Stomach (tissue), 8 donors: ENCODE measurements at regions not wholly inside any gene's neighbourhood (a gene's known extent, or its start where the extent isn't known, plus 50 kb on each side); places are given as distances from the start of the nearest gene placed in this dataset.
"Not testable (repeated sequence)": the region's sequence is repeated elsewhere in the genome, so short reads cannot be mapped to it uniquely, and the experiment has no call there.

ENCODE experiments used
- DNase-seq, 2 donors: peaks; one replicate each; pipeline versions ENCODE4 v3.0.0 to v3.0.0-alpha.2; 2013 to 2019
- H3K27ac ChIP-seq, 5 donors: fragments of 200-600 bp in 4 of 5; sonication (generic) in 4 of 5; one replicate each; pipeline ENCODE4 v1.5.1; 2013 to 2019; ENCODE audit warnings: mild to moderate bottlenecking in 1 of 5, moderate library complexity in 1 of 5
- H3K27me3 ChIP-seq, 3 donors: fragments of 200-600 bp; sonication (generic); one replicate each; pipeline ENCODE4 v1.5.1; 2017 to 2019; ENCODE audit warnings: mixed run types in 1 of 3
- H3K36me3 ChIP-seq, 4 donors: fragments of 200-600 bp; sonication (generic); 1 replicate in 3 of 4; 2 replicates in 1 of 4; pipeline ENCODE4 v1.5.1; 2016 to 2019
- H3K4me1 ChIP-seq, 4 donors: fragments of 200-600 bp; sonication (generic); one replicate each; pipeline ENCODE4 v1.5.1; 2016 to 2019
- H3K4me3 ChIP-seq, 4 donors: fragments of 200-600 bp; sonication (generic) in 3 of 4; one replicate each; pipeline ENCODE4 v1.5.1; 2016 to 2019; ENCODE audit warnings: mild to moderate bottlenecking in 1 of 4
- H3K9me3 ChIP-seq, 4 donors: fragments of 200-600 bp; sonication (generic); one replicate each; pipeline ENCODE4 v1.5.1; 2016 to 2019
- CTCF ChIP-seq, 7 experiments: fragments of 450-650 bp in 4 of 7; fragments of 200-600 bp in 3 of 7; sonication (generic) in 3 of 7; IDR thresholded peaks; one replicate each; pipeline ENCODE4 v1.5.1; 2016 to 2019; ENCODE audit warnings: antibody characterized with exemption in 7 of 7, control low read depth in 2 of 7, mild to moderate bottlenecking in 1 of 7
- EP300 ChIP-seq: sonication (generic); formaldehyde crosslinking; IDR thresholded peaks from one replicate; pipeline ENCODE4 v1.6.1; 2017; ENCODE audit warnings: antibody characterized with exemption
- POLR2A ChIP-seq, 4 donors: fragments of 450-650 bp; IDR thresholded peaks; one replicate each; pipeline ENCODE4 v1.6.1; 2016; ENCODE audit warnings: antibody characterized with exemption in 4 of 4, control low read depth in 2 of 4, mild to moderate bottlenecking in 1 of 4, moderate library complexity in 1 of 4
- POLR2AphosphoS5 ChIP-seq, 3 donors: sonication (generic); formaldehyde crosslinking; IDR thresholded peaks; one replicate each; pipeline ENCODE4 v1.6.1; 2016; ENCODE audit warnings: antibody characterized with exemption in 3 of 3
- WGBS, 5 donors: extraction: QIAGEN DNeasy Blood & Tissue Kit in 3 of 5; methylation state at CpG; one replicate each; pipeline versions ENCODE4 v1.1.5 to v1.1.7; 2013 to 2018; 5-methylcytosine and 5-hydroxymethylcytosine counted together
- intact Hi-C: fragments of 100-400 bp; cut with DNase I; formaldehyde crosslinking; loops from one replicate; pipeline ENCODE4 v1.15.1; 2023; ENCODE audit warnings: low total_unique reads
- donor health status: healthy with polysubstance abuse.
- donor health status: Bipolar disorder and iron deficiency.
- donor health status: healthy.

GRCh38 chr13:63840551-63841421, 2425.1 kb upstream of the PCDH20 start:
- TF ChIP-seq POLR2A (IDR thresholded peaks at IDR 0.05) (no peak), EP300 (no peak), CTCF (IDR thresholded peaks at IDR 0.05) (no peak), POLR2AphosphoS5 (IDR thresholded peaks at IDR 0.05) (no peak)
- WGBS, 5 donors = 95 to 99% (median 97%) methylated on average over 17 to 44 of the region's 44 CpGs
- H3K4me1 ChIP-seq = no peaks in the 10 kb centered on the region
- peaks cover 0 to 60% (median 33%) of the 10 kb centered on the region in 4 donors for H3K9me3 ChIP-seq
- no peaks in the 10 kb centered on the region for H3K27me3 ChIP-seq
- no peaks in the 10 kb centered on the region for H3K36me3 ChIP-seq
- intact Hi-C loops = no loop called here
- H3K27ac ChIP-seq = no peak overlapping the region
- DNase-seq = no peak
- no peak overlapping the region for H3K4me3 ChIP-seq

DNA sequence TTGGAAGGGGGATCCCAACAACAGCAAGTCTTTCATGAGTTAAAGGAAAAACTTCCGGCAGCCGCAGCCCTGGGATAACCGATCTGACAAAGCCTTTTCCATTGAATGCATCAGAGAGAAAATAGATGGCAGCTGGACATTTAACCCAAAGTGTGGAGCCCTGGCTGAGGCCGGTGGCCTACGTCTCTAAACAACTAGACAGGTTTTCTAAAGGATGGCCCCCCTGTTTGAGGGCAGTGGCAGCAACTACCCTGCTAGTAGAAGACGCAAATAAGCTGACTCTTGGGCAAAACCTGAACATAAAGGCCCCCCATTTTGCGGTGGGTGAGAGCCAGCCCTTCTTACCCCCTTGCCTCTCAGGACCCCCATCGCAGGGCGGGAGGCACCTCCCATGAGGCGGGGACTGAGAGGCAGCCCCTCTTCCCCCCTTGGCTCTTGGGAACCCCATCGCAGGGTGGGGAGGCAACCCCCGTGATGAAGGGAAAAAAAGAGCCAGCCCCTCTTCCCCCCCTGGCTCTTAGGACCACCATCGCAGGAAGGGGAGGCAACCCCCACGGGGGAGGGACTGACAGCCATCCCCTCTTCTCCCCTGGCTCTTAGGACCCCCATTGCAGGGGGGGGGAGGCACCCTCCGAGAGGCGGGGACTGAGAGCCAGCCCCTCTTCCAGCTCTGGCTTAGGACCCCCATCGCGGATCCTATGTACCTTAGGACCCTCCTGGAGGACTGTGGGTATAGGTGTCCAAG, 2422.9 kb upstream of the PCDH20 start:
- Histone ChIP-seq H3K9me3 (peaks cover 0 to 47% (median 26%) of the 10 kb centered on the region in 4 donors), H3K27me3 (no peaks in the 10 kb centered on the region), H3K27ac (no peak overlapping the region), H3K36me3 (no peaks in the 10 kb centered on the region), H3K4me1 (no peaks in the 10 kb centered on the region), H3K4me3 (no peak overlapping the region)
- TF ChIP-seq CTCF (IDR thresholded peaks at IDR 0.05) (no peak), POLR2AphosphoS5 (IDR thresholded peaks at IDR 0.05) (no peak), EP300 (no peak)
- 88 to 95% (median 92%) methylated on average over 16 to 18 of the region's 18 CpGs for WGBS, 5 donors
- intact Hi-C loops = no loop called here
- DNase-seq = no peak

- H3K4me3 ChIP-seq, H3K27ac ChIP-seq, intact Hi-C loops, DNase-seq, H3K4me1 ChIP-seq, H3K36me3 ChIP-seq, H3K27me3 ChIP-seq: not testable (repeated sequence)
- WGBS, 5 donors = 89 to 100% (median 95%) methylated on average over 7 to 21 of the region's 21 CpGs
- H3K9me3 ChIP-seq = peaks cover 0 to 42% (median 24%) of the 10 kb centered on the region in 4 donors
Measured at GRCh38 chr13:63837701-63838100, 2422.1 kb upstream of the PCDH20 start.

GRCh38 chr13:63829609-63830008, 2414.0 kb upstream of the PCDH20 start:
- H3K27me3 ChIP-seq, H3K27ac ChIP-seq, H3K4me1 ChIP-seq, H3K4me3 ChIP-seq, intact Hi-C loops, H3K9me3 ChIP-seq, H3K36me3 ChIP-seq, DNase-seq: not testable (repeated sequence)
- WGBS, 5 donors = no CpG with 5 or more reads among the region's 2 CpGs

DNA sequence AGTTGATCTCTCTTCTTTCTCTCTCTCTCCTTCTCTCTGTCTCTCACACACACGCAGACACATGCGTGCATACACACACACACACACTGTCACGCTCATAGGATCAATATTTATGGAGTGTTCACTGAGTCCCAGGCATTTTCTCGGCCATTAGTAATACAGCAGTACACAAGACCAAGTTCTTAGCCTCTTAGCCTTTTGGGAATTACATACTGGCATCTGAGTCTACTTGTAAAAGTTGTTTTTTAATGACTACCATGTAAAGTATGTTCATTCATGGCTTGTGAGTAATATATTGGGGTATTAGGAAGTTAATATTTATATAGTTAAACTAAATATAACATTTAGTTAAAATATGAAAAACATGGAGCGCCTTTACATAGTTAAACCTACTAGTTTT, 2406.1 kb upstream of the PCDH20 start:
- H3K4me3 ChIP-seq, H3K27ac ChIP-seq, DNase-seq, H3K36me3 ChIP-seq, intact Hi-C loops, H3K9me3 ChIP-seq, H3K4me1 ChIP-seq, H3K27me3 ChIP-seq: not testable (repeated sequence)
- 57 to 100% (median 63%) methylated on average over 1 to 5 of the region's 5 CpGs for WGBS, 5 donors

DNA sequence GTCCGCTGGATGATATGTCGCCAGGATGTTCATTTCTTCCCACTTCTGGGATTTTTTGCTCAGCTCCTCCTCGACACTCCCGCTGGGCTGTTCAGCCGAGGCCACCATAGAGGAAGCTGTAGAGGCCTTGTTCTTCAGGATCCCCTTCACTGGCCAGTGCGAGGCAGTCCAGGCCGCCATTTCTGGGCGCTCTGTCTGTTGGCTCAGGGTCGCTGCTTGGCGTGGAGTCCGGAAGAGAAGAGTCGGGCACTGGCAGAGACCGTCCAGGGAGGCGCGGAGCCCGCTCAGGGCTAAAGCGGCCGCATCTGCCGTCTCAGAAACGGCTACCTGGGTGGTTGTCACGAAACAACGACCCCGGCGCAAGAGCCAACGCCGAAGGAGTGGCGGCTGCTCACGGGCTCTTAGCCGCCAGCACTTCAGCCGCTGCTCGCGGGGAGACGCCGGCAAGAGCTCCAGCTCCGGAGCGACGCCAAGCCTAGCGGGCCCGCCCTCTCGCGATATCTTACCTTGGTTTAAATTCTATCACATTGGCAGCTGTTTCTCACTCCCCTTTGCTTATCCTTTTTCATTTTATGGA, 2395.9 kb upstream of the PCDH20 start:
- not testable (repeated sequence) for DNase-seq, H3K4me3 ChIP-seq, H3K9me3 ChIP-seq

DNA sequence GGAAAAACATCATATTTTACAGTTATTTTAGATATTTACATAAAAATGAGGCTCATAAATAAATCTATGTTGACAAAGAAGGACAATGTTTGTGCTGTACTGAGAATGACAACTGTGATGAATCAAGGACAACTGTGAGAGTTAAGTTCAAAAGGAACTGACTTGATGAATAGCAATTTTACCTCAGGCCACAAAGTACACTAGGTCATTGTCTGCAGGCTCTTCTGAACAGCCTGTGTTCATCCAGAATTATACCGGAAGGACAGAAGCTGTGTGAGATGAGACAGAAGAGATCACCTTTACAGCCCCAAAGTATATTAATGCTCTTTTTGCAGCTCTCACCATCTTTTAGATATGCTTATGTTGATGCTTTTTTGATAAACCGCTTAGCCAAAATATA, 2375.5 kb upstream of the PCDH20 start:
- H3K27ac ChIP-seq, H3K9me3 ChIP-seq, intact Hi-C loops, H3K4me1 ChIP-seq, H3K4me3 ChIP-seq, DNase-seq, H3K27me3 ChIP-seq, H3K36me3 ChIP-seq: not testable (repeated sequence)
- 85 to 100% (median 89%) methylated on average over 2 of the region's 2 CpGs for WGBS, 5 donors

More for the DNA sequence above, 2395.9 kb upstream of the PCDH20 start:
- intact Hi-C loops, H3K27ac ChIP-seq, H3K4me1 ChIP-seq, H3K27me3 ChIP-seq, H3K36me3 ChIP-seq: not testable (repeated sequence)
- 89 to 95% (median 90%) methylated on average over 38 to 41 of the region's 41 CpGs for WGBS, 5 donors
